ENCODE measurements at regions not wholly inside any gene's neighbourhood (a gene's known extent, or its start where the extent isn't known, plus 50 kb on each side); places are given as distances from the start of the nearest gene placed in this dataset.

GRCh38 chr16:55272744-55273143 lies 51.3 kb upstream of the IRX6 start:
- no peak for DNase-seq (ENCODE audit: low spot score in 2 of 2)
- H3K27ac ChIP-seq = no peak overlapping the region
- no peaks in the 10 kb centered on the region for H3K36me3 ChIP-seq
- no peaks in the 10 kb centered on the region for H3K27me3 ChIP-seq
- no peak overlapping the region for H3K4me3 ChIP-seq
- no peaks in the 10 kb centered on the region for H3K9me3 ChIP-seq
- no peaks in the 10 kb centered on the region for H3K4me1 ChIP-seq
- intact Hi-C loops (cut with DNase I; ENCODE audit: low total_unique reads) = no loop called here
- no peak for TF ChIP-seq CTCF (IDR thresholded peaks at IDR 0.05)
- no peak for TF ChIP-seq POLR2AphosphoS5 (IDR thresholded peaks at IDR 0.05)
- no peak for TF ChIP-seq POLR2A (IDR thresholded peaks at IDR 0.05)

GRCh38 chr16:55273356-55273755 lies 50.6 kb upstream of the IRX6 start:
- no peaks in the 10 kb centered on the region for H3K9me3 ChIP-seq
- H3K36me3 ChIP-seq = no peaks in the 10 kb centered on the region
- TF ChIP-seq POLR2A (IDR thresholded peaks at IDR 0.05) (no peak), CTCF (IDR thresholded peaks at IDR 0.05) (no peak), POLR2AphosphoS5 (IDR thresholded peaks at IDR 0.05) (no peak)
- H3K27me3 ChIP-seq = no peaks in the 10 kb centered on the region
- intact Hi-C loops (cut with DNase I; ENCODE audit: low total_unique reads) = no loop called here
- H3K4me1 ChIP-seq = no peaks in the 10 kb centered on the region
- no peak for DNase-seq (ENCODE audit: low spot score in 2 of 2)
- no peak overlapping the region for H3K4me3 ChIP-seq
- no peak overlapping the region for H3K27ac ChIP-seq

- Histone ChIP-seq H3K4me3 (no peak overlapping the region), H3K4me1 (no peaks in the 10 kb centered on the region), H3K36me3 (no peaks in the 10 kb centered on the region), H3K27ac (no peak overlapping the region), H3K9me3 (no peaks in the 10 kb centered on the region), H3K27me3 (no peaks in the 10 kb centered on the region)
- TF ChIP-seq CTCF (IDR thresholded peaks at IDR 0.05) = no peak
- TF ChIP-seq POLR2AphosphoS5 (IDR thresholded peaks at IDR 0.05) = no peak
- TF ChIP-seq POLR2A (IDR thresholded peaks at IDR 0.05) = no peak
- no peak for DNase-seq (ENCODE audit: low spot score in 2 of 2)
- intact Hi-C loops (cut with DNase I; ENCODE audit: low total_unique reads) = no loop called here
These were observed 50.0 kb upstream of the IRX6 start for GRCh38 chr16:55273959-55274358.
